ENCODE measurements at regions not wholly inside any gene's neighbourhood (a gene's known extent, or its start where the extent isn't known, plus 50 kb on each side); places are given as distances from the start of the nearest gene placed in this dataset.
"Not testable (repeated sequence)": the region's sequence is repeated elsewhere in the genome, so short reads cannot be mapped to it uniquely, and the experiment has no call there.

DNA sequence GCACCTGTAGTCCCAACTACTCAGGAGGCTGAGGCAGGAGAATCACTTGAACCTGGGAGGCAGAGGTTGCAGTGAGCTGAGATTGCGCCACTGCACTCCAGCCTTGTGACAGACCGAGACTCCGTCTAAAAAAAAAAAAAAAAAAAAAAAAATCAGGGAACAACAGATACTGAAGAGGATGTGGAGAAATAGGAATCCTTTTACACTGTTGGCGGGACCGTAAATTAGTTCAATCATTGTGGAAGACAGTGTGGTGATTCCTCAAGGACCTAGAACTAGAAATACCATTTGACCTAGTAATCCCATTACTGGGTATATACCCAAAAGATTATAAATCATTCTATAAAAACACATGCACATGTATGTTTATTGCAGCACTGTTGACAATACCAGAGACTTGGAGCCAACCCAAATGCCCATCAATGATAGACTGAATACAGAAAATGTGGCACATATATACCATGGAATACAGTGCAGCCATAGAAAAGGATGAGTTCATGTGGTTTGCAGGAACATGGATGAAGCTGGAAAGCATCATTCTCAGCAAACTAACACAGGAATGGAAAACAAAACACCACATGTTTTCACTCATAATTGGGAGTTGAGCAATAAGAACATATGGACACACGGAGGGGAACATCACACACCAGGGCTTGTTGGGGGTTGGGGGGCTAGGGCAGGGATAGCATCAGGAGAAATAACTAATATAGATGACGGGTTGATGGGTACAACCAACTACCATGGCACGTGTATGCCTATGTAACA is 200.4 kb downstream of the RFPL4B start:
- TF ChIP-seq CTCF (IDR thresholded peaks at IDR 0.05); SIN3A (IDR thresholded peaks at IDR 0.05; ENCODE audit: borderline replicate concordance, insufficient read depth, low read depth, low read length); POLR2AphosphoS5 (IDR thresholded peaks at IDR 0.05; ENCODE audit: low read depth, low read length); REST (IDR thresholded peaks at IDR 0.05; ENCODE audit: insufficient read depth in 1 of 2, low read depth in 2 of 2, low read length in 1 of 2): not testable (repeated sequence)
